Heart right ventricle (tissue), 16 donors: ENCODE measurements at regions not wholly inside any gene's neighbourhood (a gene's known extent, or its start where the extent isn't known, plus 50 kb on each side); places are given as distances from the start of the nearest gene placed in this dataset.
A peak's percentile ranks its signal among the peaks of the same experiment; 100 is the strongest.

Source experiments
- ATAC-seq, 8 donors: fragments of 200-7000 bp; cut with Tn5 transposase; one replicate each; pipeline ENCODE4 v1.9.1; 2020; ENCODE audit warnings: mild to moderate bottlenecking in 8 of 8, moderate library complexity in 8 of 8, moderate number of reproducible peaks in 1 of 8
- DNase-seq, 2 donors: peaks; one replicate each; pipeline ENCODE4 v3.0.0-alpha.2; 2020
- H3K27ac ChIP-seq, 10 donors: fragments of 200-600 bp; sonication (generic) in 2 of 10; one replicate each; pipeline versions ENCODE4 v1.5.0 to v1.8.0; 2020 to 2022; ENCODE audit warnings: mild to moderate bottlenecking in 3 of 10
- H3K27me3 ChIP-seq, 7 donors: fragments of 200-600 bp; one replicate each; pipeline ENCODE4 v1.8.0; 2021 to 2022; ENCODE audit warnings: mild to moderate bottlenecking in 2 of 7
- H3K36me3 ChIP-seq, 9 donors: fragments of 200-600 bp; sonication (generic) in 1 of 9; one replicate each; pipeline versions ENCODE4 v1.5.0 to v1.8.0; 2020 to 2022; ENCODE audit warnings: mild to moderate bottlenecking in 2 of 9
- H3K4me1 ChIP-seq, 9 donors: fragments of 200-600 bp; sonication (generic) in 1 of 9; one replicate each; pipeline versions ENCODE4 v1.5.0 to v1.8.0; 2020 to 2022; ENCODE audit warnings: mild to moderate bottlenecking in 4 of 9
- H3K4me3 ChIP-seq, 10 donors: fragments of 200-600 bp; sonication (generic) in 2 of 10; one replicate each; pipeline versions ENCODE4 v1.5.0 to v1.8.0; 2020 to 2022; ENCODE audit warnings: mild to moderate bottlenecking in 7 of 10, moderate library complexity in 2 of 10
- H3K9me3 ChIP-seq, 11 donors: fragments of 200-600 bp in 10 of 11; sonication (generic) in 2 of 11; one replicate each; pipeline versions ENCODE4 v1.5.0 to v1.8.0; 2013 to 2022; ENCODE audit warnings: mild to moderate bottlenecking in 2 of 11, control low read depth in 1 of 11, moderate library complexity in 1 of 11
- WGBS, 2 donors: extraction: QIAGEN DNeasy Blood & Tissue Kit; methylation state at CpG; one replicate each; pipeline ENCODE4 v1.1.7; 2013; ENCODE audit warnings: inconsistent platforms in 1 of 2; 5-methylcytosine and 5-hydroxymethylcytosine counted together
- intact Hi-C, 10 donors: fragments of 100-400 bp; cut with DNase I; formaldehyde crosslinking; loops; one replicate each; pipeline versions ENCODE4 v1.11.1 to v1.14.2; 2022
- TF ChIP-seq, protein P1 (sequence below), 9 donors: fragments of 200-600 bp; sonication (generic) in 2 of 9; IDR thresholded peaks; one replicate each; pipeline versions ENCODE4 v1.5.0 to v1.8.0; 2021 to 2022; ENCODE audit warnings: antibody characterized with exemption in 9 of 9, mild to moderate bottlenecking in 5 of 9, moderate library complexity in 1 of 9
- donor health status: Arrhythmogenic right ventricular cardiomyopathy.
- donor health status: ischemic (EF 13 %, LVEDD 7.1; RV severe dilation, severe dysfunction).
- donor health status: healthy with polysubstance abuse.
- donor health status: DM: no; HTN: yes; CAD: no.
- donor health status: DM: no; HTN: no; CAD: no.
- donor health status: ischemic (EF 25% LVEDD 6.9; RV normal size, moderate dysfunction).
- donor health status: ischemic (EF 25% LVEDD 5.7; RV mildly dilated, moderate dysfunction).
- donor health status: healthy.
- donor health status: DM: yes; HTN: yes; CAD: no.
- donor health status: Ischemic cardiomyopathy.
- donor health status: ischemic (EF 35%, LVEDD 5.7; RV mildly dilated, moderate dysfunction).
- donor health status: nonischemic (EF 11% LVEDD 7.7; RV severe dilation, severe dysfunction).
- donor health status: DM: yes; HTN: yes; CAD: no.
- donor health status: PGD.
- donor health status: ischemic (EF 29% LVEDD 5.4; RV normal size, mild dysfunction).
- donor health status: nonischemic (EF 23%, LVEDD 6.1; RV moderate dilation, normal function).

DNA sequence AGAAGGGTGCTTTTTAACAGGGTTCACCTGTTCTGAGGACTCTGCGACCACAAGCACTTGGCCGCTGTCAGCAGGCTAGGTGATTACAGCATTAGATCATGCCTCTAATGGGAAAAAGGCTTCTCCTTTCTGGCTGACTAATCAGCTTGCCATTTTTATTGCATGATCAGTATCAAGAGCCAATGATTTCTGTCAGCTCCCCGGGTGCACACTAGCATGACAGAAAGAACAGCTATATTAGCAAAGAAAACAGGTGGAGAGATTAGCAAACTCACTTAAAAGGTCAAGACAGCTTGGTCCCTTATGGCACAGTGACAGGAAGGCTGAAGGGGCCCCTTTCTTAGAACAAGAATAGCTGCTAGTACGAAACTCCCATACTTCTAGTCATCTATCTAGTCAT, 170.0 kb downstream of the SMIM20 start:
- Histone ChIP-seq H3K36me3 (no peaks in the 10 kb centered on the region), H3K27me3 (peaks cover 0 to 11% (median 2%) of the 10 kb centered on the region in 7 donors), H3K4me1 (peaks cover 0 to 53% (median 8%) of the 10 kb centered on the region in 9 donors), H3K9me3 (no peaks in the 10 kb centered on the region), H3K27ac (no peak overlapping the region), H3K4me3 (no peak overlapping the region)
- TF ChIP-seq, protein P1, sequence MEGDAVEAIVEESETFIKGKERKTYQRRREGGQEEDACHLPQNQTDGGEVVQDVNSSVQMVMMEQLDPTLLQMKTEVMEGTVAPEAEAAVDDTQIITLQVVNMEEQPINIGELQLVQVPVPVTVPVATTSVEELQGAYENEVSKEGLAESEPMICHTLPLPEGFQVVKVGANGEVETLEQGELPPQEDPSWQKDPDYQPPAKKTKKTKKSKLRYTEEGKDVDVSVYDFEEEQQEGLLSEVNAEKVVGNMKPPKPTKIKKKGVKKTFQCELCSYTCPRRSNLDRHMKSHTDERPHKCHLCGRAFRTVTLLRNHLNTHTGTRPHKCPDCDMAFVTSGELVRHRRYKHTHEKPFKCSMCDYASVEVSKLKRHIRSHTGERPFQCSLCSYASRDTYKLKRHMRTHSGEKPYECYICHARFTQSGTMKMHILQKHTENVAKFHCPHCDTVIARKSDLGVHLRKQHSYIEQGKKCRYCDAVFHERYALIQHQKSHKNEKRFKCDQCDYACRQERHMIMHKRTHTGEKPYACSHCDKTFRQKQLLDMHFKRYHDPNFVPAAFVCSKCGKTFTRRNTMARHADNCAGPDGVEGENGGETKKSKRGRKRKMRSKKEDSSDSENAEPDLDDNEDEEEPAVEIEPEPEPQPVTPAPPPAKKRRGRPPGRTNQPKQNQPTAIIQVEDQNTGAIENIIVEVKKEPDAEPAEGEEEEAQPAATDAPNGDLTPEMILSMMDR (IDR thresholded peaks at IDR 0.05), result no peak
- DNase-seq (no peak), ATAC-seq (peak in 1 of 8 donors; percentile 9)
- intact Hi-C loops, result loop anchor here in 9 of 10 donors (2.0 to 10.0 kb wide), 9 partner anchors 169 to 328 kb away; partner anchors contain the start of genes RBPJ (in 6 of the 9) and SMIM20 (in 1 of the 9)
- 56 to 61% methylated on average over 4 of the region's 4 CpGs for WGBS, 2 donors

DNA sequence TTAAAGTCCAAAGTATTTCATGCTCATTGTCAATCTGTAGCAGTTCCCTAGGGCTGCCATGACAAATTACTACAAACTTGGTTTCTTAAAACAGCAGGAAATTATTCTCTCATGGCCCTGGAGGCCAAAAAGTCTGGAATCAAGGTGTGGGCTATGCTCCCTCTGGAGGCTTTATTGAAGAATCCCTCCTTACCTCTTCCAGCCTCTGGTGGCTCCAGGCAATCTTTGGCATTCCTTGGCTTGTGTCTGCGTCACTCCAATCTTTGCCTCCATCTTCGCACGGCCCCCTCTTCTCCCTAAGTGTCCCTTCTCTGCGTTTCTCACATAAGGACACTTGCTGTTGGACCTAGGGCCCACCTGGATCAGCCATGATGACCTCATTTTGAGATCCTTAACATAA, 170.4 kb downstream of the SMIM20 start:
- Histone ChIP-seq H3K9me3 (peaks cover 0 to 2% (median 0%) of the 10 kb centered on the region in 11 donors), H3K4me3 (no peak overlapping the region), H3K4me1 (peaks cover 0 to 55% (median 8%) of the 10 kb centered on the region in 9 donors), H3K36me3 (no peaks in the 10 kb centered on the region), H3K27me3 (peaks cover 0 to 11% (median 2%) of the 10 kb centered on the region in 7 donors), H3K27ac (no peak overlapping the region)
- ATAC-seq, result no peak
- 94 to 96% methylated on average over 4 of the region's 4 CpGs for WGBS, 2 donors
- TF ChIP-seq, protein P1 (IDR thresholded peaks at IDR 0.05), result no peak
- intact Hi-C loops, result loop anchor here in 9 of 10 donors (5.0 to 10.0 kb wide), 8 partner anchors 170 to 328 kb away; partner anchors contain the start of genes RBPJ (in 6 of the 9) and SMIM20 (in 1 of the 9)
- no peak for DNase-seq

DNA sequence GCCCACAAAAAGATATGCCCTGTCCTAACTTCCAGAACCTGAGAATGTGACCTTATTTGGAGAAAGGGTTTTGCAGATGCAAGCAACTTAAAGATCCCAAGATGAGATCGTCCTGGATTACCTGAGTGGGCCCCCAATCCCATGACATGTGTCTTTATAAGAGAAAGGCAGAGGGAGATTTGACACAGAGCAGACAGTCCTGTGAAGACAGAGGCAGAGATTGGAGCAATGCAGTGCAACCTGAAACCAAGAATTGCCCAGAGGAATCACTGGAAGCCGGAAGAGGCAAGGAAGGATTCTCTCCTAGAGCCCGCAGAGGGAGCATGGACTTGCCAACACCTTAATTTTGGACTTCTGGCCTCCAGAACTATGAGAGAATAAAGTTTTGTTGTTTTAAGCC, 171.5 kb downstream of the SMIM20 start:
- peaks cover 0 to 8% (median 0%) of the 10 kb centered on the region in 7 donors for H3K27me3 ChIP-seq
- TF ChIP-seq, protein P1 (IDR thresholded peaks at IDR 0.05), result no peak
- H3K9me3 ChIP-seq, result peaks cover 0 to 14% (median 5%) of the 10 kb centered on the region in 11 donors
- H3K4me3 ChIP-seq, result no peak overlapping the region
- intact Hi-C loops, result loop anchor here in 7 of 10 donors (10.0 kb wide), 5 partner anchors 171 to 319 kb away; partner anchors contain the start of genes RBPJ (in 4 of the 7) and SMIM20 (in 1 of the 7)
- DNase-seq (no peak), ATAC-seq (no peak)
- 50 to 66% methylated on average over 3 of the region's 3 CpGs for WGBS, 2 donors
- H3K36me3 ChIP-seq, result no peaks in the 10 kb centered on the region
- H3K4me1 ChIP-seq, result peaks cover 0 to 48% (median 8%) of the 10 kb centered on the region in 9 donors
- H3K27ac ChIP-seq, result no peak overlapping the region

DNA sequence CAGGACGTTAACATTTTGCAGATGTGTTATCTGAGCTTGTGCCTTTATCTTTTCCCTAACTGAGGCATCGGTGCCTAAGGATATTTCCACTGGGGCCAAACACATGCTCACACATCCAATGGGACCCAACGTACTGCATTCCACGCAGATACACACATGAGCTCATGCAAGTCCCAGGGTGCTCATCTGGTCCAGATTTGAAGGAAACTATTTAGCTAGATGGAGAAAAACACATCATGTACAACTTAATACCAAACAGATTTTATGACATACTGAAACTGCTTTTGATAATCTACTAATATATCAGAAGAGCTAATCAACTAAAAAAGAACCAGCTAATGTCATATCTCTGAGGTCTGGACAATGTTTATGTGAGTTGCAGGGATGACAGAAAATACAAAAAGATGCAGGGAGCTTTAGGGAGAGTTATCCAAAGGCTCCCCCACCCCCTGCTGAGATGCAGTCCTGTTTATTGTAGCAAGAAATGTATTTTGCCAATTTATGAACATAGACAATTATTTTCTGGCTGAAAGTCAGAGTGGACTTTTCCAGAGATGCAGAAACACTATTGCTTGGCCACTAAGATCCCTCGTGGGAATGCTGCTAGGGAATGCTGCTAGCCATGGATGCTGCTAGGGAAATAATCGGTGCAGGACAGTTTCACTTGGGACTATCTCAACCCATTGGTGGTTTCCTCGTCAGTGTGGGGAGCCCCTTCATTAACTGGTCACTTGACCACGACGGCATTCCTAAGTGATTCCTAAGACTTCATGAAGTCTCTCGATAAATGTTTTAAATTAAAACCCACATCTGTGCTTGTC, 172.8 kb downstream of the SMIM20 start:
- peaks cover 0 to 26% (median 13%) of the 10 kb centered on the region in 11 donors for H3K9me3 ChIP-seq
- DNase-seq (no peak), ATAC-seq (peak in 6 of 8 donors; percentile 23 to 79 (median 62))
- peaks cover 0 to 40% (median 6%) of the 10 kb centered on the region in 9 donors for H3K4me1 ChIP-seq
- peaks cover 0 to 4% (median 0%) of the 10 kb centered on the region in 7 donors for H3K27me3 ChIP-seq
- WGBS, 2 donors, result 60% methylated on average over 10 of the region's 10 CpGs
- TF ChIP-seq, protein P1 (IDR thresholded peaks at IDR 0.05), result no peak
- intact Hi-C loops, result loop anchor here in 7 of 10 donors (10.0 kb wide), 5 partner anchors 172 to 318 kb away; partner anchors contain the start of genes RBPJ (in 4 of the 7) and SMIM20 (in 1 of the 7)
- no peaks in the 10 kb centered on the region for H3K36me3 ChIP-seq
- no peak overlapping the region for H3K4me3 ChIP-seq
- H3K27ac ChIP-seq, result peak overlapping the region in 1 of 10 donors; percentile 11
